ENCODE measurements at regions not wholly inside any gene's neighbourhood (a gene's known extent, or its start where the extent isn't known, plus 50 kb on each side); places are given as distances from the start of the nearest gene placed in this dataset.

DNA sequence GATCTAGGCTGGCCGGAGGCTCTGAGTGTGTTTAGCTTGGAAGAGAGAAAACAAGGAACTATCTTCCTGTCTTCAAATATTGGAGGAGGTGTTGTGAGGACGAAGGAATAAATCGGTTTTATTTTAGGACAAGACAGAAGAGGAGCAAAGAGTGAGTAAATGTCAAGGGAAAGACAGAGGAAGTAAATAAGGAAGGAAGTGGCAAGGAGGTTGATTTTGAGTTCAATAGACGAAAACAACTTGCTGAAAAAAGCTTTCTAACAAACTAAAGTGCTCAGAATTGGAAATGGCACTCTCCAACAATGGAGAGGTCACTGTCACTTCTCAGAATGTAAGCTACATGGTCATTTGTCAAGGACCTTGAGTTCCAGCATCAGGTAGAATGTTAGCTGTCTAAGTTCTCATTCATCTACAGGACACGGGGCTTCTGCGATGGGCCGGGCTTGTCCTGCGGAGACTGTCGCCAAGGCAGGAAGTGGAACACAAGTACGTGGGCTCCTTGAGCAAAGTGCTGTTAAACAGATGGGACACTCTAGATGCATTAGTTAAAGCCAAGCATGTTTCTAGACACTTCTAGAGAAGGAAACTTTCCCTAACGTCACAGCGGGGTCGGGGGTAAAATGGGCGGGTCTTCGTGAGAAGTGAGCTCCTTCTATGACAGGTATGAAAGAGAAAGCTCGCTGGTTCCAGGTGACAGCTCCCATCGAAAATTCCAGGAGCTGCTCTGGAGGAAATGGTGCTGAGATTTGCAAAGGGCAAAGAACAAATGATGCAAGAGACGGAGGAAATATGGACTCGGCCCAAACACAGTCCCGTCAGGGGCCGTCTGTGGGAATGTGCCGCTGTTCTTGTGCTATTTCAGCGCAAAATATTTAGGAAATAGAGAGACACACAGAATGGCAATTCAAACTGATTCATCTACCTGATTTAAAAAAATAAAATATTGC, 103.9 kb upstream of the UBL3 start:
- peak overlapping the region in 1 of 3 donors; percentile 35 for H3K4me3 ChIP-seq (ENCODE audit: low read length in 3 of 3)
- no peaks in the 10 kb centered on the region for H3K27me3 ChIP-seq (ENCODE audit: control insufficient read depth, insufficient read depth, low read length)

DNA sequence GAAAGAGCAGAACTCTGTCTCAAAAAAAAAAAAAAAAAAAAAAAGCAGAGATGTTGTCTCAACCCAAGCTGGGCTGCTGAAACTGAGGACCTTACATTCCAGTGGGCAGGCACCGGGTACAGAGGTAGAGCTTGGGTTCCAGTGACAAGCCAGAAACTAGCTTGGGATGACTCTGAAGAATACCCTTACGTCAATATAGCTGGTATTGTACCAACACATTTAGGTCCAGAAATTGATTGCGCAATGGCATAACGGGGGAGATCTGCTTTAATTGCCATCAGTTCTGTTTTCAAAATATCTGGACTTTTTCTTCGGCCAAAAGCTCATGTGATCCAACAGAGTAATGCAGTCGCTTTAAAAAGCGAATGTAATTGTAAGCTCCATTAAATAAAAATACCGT, 103.1 kb upstream of the UBL3 start:
- Histone ChIP-seq H3K4me3 (ENCODE audit: low read length in 3 of 3) (no peak overlapping the region), H3K9me3 (ENCODE audit: control insufficient read depth in 2 of 3, insufficient read depth in 1 of 3, low read length in 3 of 3) (no peaks in the 10 kb centered on the region), H3K36me3 (ENCODE audit: control insufficient read depth in 2 of 3, insufficient read depth in 3 of 3, low read length in 3 of 3) (no peaks in the 10 kb centered on the region), H3K27me3 (ENCODE audit: control insufficient read depth, insufficient read depth, low read length) (no peaks in the 10 kb centered on the region), H3K4me1 (ENCODE audit: control insufficient read depth in 2 of 3, insufficient read depth in 2 of 3, low read depth in 1 of 3, low read length in 3 of 3) (no peaks in the 10 kb centered on the region), H3K9ac (ENCODE audit: low read length in 3 of 3) (no peak overlapping the region), H3K27ac (ENCODE audit: low read depth in 2 of 2, low read length in 2 of 2) (no peak overlapping the region)
- intact Hi-C loops (cut with DNase I): no loop called here
- TF ChIP-seq, protein P1, sequence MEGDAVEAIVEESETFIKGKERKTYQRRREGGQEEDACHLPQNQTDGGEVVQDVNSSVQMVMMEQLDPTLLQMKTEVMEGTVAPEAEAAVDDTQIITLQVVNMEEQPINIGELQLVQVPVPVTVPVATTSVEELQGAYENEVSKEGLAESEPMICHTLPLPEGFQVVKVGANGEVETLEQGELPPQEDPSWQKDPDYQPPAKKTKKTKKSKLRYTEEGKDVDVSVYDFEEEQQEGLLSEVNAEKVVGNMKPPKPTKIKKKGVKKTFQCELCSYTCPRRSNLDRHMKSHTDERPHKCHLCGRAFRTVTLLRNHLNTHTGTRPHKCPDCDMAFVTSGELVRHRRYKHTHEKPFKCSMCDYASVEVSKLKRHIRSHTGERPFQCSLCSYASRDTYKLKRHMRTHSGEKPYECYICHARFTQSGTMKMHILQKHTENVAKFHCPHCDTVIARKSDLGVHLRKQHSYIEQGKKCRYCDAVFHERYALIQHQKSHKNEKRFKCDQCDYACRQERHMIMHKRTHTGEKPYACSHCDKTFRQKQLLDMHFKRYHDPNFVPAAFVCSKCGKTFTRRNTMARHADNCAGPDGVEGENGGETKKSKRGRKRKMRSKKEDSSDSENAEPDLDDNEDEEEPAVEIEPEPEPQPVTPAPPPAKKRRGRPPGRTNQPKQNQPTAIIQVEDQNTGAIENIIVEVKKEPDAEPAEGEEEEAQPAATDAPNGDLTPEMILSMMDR (IDR thresholded peaks at IDR 0.05; ENCODE audit: borderline replicate concordance, extremely low read depth, insufficient read depth): no peak
- DNase-seq: no peak
- FAIRE-seq: no peak

More for the DNA sequence above, 103.9 kb upstream of the UBL3 start:
- Histone ChIP-seq H3K9me3 (ENCODE audit: control insufficient read depth in 2 of 3, insufficient read depth in 1 of 3, low read length in 3 of 3) (no peaks in the 10 kb centered on the region), H3K27ac (ENCODE audit: low read depth in 2 of 2, low read length in 2 of 2) (no peak overlapping the region), H3K4me1 (ENCODE audit: control insufficient read depth in 2 of 3, insufficient read depth in 2 of 3, low read depth in 1 of 3, low read length in 3 of 3) (no peaks in the 10 kb centered on the region), H3K9ac (ENCODE audit: low read length in 3 of 3) (no peak overlapping the region), H3K36me3 (ENCODE audit: control insufficient read depth in 2 of 3, insufficient read depth in 3 of 3, low read length in 3 of 3) (no peaks in the 10 kb centered on the region)
- TF ChIP-seq, protein P1 (IDR thresholded peaks at IDR 0.05; ENCODE audit: borderline replicate concordance, extremely low read depth, insufficient read depth): no peak
- DNase-seq (no peak), FAIRE-seq (no peak)
- intact Hi-C loops (cut with DNase I): no loop called here

DNA sequence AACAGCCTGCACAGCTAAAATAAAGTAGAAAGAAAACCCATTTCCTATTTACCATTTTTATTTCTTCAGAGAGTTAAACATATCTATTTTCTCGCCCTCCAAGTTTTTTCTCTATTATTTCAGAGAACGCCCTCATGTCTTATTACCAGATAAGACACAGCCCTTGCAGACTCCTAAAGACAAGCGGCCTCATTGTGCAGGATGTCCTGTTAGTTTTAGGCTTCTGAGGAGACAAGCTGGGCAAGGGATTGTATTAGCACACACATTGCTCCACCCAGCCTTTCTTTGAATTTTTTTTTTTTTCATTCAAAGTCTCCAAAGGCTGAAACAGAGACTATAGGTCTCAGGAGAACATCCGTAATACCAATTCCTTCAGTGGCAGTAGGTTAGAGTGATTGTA, 101.8 kb upstream of the UBL3 start:
- Histone ChIP-seq H3K4me3 (ENCODE audit: low read length in 3 of 3) (no peak overlapping the region), H3K27ac (ENCODE audit: low read depth in 2 of 2, low read length in 2 of 2) (no peak overlapping the region), H3K9me3 (ENCODE audit: control insufficient read depth in 2 of 3, insufficient read depth in 1 of 3, low read length in 3 of 3) (no peaks in the 10 kb centered on the region), H3K9ac (ENCODE audit: low read length in 3 of 3) (no peak overlapping the region), H3K27me3 (ENCODE audit: control insufficient read depth, insufficient read depth, low read length) (no peaks in the 10 kb centered on the region), H3K36me3 (ENCODE audit: control insufficient read depth in 2 of 3, insufficient read depth in 3 of 3, low read length in 3 of 3) (no peaks in the 10 kb centered on the region), H3K4me1 (ENCODE audit: control insufficient read depth in 2 of 3, insufficient read depth in 2 of 3, low read depth in 1 of 3, low read length in 3 of 3) (no peaks in the 10 kb centered on the region)
- TF ChIP-seq, protein P1 (IDR thresholded peaks at IDR 0.05; ENCODE audit: borderline replicate concordance, extremely low read depth, insufficient read depth): no peak
- DNase-seq: no peak
- intact Hi-C loops (cut with DNase I): no loop called here
- FAIRE-seq: no peak

Measured in kidney (tissue), 13 donors.